Stimulated activated CD4-positive, alpha-beta T cell treated with anti-CD3 and anti-CD28 coated beads, Interleukin-1b, Interleukin-23, amount 100 ng/mL, for 24 hours (primary cell): ENCODE measurements at regions not wholly inside any gene's neighbourhood (a gene's known extent, or its start where the extent isn't known, plus 50 kb on each side); places are given as distances from the start of the nearest gene placed in this dataset.
A peak's percentile ranks its signal among the peaks of the same experiment; 100 is the strongest.
"Not testable (repeated sequence)": the region's sequence is repeated elsewhere in the genome, so short reads cannot be mapped to it uniquely, and the experiment has no call there.

Experiments
- DNase-seq, 4 experiments: peaks; one replicate each; pipeline ENCODE4 v3.0.0-alpha.2; 2020; ENCODE audit warnings: low read depth in 4 of 4, low spot score in 1 of 4

GRCh38 chr21:6483645-6484044 is 4037.7 kb upstream of the TPTE start:
- not testable (repeated sequence) for DNase-seq

DNA sequence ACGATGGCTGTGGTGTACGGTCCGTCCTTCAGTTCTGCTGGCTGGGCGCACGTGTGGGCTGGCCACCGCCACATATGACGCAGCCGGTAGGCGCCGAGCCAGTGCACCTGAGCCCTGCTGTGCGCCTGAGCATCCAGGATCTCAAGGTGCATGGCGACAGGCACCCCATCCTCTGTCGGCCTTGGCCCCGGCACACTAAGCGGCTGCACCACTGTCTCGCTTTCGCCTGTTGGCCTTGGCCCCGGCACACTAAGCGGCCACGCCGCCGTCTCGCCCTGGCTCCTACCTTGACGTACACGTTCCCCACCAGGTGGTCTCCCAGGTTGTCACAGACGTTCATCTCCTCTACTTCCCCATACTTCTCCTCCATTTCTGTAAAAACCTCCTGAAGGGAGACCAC is 4034.6 kb upstream of the TPTE start:
- DNase-seq = not testable (repeated sequence)

- DNase-seq = not testable (repeated sequence)
Observed at GRCh38 chr21:6492691-6493090, 4028.7 kb upstream of the TPTE start.

DNA sequence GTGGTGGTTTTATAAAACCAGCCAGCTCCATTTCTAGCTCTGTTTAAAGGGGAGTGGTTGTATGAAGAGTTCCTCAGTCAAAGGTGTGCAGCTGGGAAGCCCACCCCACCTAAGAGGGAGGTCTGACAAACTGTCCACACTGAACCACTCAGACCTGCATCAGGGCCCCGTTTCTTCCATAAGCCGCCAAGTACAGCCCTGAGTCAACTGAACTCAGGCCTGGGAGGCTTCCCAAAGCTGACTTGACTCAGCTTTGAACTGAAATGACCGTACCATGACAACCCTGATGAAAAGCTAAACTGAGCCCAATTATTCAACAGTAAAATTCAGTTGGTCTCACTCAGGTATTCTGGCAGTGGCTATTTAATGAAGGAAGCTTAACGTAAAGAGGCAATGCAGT is 4027.4 kb upstream of the TPTE start:
- DNase-seq = not testable (repeated sequence)

- not testable (repeated sequence) for DNase-seq
Observed at GRCh38 chr21:6496356-6496755, 4025.0 kb upstream of the TPTE start.

DNA sequence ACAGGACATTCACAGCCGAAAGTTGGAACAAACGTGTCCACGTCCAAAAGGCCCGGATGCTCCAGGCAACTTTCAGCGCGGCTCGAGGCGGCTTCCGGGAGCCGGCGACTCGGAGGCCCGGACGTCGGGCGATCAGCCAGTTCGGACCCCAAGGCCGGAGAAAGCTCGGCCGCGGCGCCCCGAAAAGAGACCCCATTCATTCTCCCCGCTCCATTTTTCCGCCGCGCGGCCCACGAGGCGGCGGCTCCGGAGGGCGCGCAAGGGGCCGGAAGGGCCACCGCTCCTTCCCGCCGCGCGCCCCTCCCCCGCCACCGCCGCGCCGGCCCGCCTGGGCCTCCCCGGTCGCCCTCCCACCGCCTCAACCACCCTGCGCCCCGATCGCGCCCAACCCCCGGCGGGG is 4022.7 kb upstream of the TPTE start:
- DNase-seq = peak in 1 of 4 experiments; percentile 2

DNA sequence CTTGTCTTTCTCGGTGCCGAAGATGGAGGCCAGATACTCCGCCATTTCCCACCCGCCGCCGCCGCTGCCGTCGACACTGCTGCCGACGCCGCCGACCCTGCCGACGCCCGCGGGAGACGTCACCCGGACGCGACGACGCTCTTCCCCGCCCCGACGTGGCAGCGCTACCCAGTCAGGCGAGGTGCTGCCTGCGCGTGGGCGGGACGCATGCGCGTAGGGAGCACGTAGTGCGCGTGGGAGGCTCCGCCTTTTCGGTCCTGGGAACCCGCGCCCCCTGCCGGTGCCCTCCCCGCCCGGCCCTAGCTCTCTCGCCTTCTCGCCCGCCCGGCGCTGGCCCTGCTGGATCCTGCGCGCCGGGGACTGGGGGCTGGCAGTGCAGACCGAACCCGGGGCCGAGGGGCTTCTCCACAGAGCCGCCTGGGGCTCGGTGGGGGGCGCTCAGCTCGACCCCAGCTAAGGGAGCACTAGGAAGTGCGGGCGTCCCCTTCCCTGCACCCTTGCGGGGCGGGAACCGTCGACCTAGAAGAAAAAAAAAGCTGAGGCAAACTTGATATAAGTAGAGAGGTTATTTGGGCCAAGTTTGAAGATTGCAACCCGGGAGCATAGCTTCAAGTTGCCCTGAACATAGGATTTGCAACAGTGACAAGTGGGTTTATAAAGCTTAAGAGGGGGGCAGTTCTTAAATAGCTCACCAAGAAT is 4022.1 kb upstream of the TPTE start:
- DNase-seq = peak in 1 of 4 experiments; percentile 39

GRCh38 chr21:6499866-6500265 is 4021.5 kb upstream of the TPTE start:
- not testable (repeated sequence) for DNase-seq

DNA sequence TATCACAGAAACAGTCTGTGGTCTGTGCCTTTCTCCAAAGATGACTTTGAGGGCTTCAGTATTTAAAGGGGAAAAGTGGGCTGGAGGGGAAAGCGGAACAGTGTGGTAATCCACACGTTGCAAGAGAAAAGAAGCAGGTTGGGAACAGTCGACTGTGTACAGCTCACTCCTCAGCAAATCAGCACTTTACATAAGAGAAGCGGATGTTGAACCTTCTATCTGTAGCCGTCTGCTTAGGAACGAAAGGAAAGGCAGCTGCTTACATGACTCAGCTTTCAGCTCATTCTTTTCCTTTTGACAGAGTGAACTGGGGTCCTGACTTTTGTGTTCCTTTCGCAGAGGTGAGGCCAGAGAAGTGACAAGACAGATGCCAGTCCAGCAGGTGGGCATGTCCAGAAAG is 4020.7 kb upstream of the TPTE start:
- not testable (repeated sequence) for DNase-seq

DNA sequence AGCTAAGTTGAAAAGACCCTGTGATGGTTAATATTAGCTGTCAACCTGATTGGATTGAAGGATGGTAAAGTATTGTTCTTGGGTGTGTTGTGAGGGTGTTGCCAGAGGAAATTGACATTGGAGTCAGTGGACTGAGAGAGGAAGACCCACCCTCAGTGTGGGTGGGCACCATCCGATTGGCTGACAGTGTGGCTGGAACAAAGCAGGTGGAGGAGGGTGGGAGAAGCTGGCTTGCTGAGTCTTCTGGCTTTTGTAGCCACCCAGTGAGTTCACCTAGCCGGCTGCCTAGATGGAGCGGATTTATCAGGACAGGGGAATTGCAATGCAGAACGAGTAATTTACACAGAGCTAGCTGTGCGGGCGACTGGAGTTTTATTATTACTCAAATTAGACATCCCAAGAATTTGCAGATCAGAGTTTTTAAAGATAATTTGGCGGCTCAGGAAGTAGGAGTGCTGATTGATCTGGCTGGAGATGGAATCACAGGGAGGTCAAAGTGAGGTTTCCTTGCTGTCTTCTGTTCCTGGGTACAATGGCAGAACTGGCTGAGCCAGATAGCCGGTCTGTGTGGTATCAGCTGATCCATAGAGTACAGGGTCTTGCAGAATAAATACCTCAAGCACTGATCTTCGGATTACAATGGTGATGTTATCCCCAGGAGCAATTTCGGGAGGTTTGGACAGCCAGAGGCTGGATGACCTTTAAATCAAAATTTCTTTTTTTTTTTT is 4015.1 kb upstream of the TPTE start:
- DNase-seq = not testable (repeated sequence)

DNA sequence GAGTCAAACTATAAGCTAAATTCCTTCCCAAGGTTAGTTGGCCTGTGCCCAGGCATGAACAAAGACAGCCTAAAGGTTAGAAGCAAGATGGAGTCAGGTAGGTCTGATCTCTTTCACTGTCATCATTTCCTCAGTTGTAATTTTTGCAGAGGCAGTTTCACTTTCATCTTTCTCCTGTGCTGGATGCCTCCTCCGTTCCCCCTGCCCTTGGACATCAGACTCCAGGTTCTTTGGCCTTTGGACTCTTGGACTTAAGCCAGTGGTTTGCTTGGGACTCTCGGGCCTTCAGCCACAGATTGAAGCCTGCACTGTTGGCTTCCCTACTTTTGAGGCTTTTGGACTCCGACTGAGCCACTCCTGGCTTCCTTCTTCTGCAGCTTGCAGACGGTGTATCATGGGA is 4013.8 kb upstream of the TPTE start:
- DNase-seq = not testable (repeated sequence)

DNA sequence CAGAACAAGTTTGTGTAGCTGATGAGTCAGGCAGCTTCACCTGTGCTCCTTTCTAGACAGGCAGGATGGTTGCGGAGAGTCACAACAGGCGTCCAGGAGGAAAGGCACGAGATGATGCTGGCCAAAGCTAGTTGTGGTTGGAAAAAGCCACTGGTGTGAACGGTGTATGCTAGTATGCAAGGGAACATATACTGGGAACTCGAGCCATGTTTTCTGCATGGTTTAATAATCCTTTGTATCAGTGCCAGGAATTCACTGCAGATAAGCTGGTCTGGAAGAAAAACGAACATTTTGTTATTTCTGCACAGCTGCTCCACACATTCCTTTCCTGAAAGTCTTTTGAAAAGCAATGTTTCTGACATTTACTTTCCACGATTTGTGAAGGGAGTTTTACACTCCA is 3999.6 kb upstream of the TPTE start:
- not testable (repeated sequence) for DNase-seq

DNA sequence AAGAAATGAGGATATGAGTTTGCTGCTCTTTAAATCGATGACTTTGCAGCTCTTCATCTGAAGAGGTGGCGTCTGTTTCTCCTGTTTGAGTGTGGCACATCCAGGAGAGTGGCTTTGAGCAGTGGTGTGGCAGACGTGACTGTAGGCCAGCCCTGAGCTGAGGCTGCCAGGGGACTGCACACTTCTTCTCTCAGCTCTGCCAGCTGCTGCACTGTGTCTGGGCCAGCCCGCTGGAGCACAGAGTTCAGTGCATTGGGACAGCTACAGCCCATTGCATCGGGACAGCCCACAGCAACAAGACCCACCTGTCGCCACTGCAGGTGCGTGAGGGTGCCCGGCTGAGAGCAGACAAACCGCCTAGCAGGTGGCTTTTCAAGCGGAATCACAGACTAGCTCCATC is 3995.2 kb upstream of the TPTE start:
- not testable (repeated sequence) for DNase-seq

DNA sequence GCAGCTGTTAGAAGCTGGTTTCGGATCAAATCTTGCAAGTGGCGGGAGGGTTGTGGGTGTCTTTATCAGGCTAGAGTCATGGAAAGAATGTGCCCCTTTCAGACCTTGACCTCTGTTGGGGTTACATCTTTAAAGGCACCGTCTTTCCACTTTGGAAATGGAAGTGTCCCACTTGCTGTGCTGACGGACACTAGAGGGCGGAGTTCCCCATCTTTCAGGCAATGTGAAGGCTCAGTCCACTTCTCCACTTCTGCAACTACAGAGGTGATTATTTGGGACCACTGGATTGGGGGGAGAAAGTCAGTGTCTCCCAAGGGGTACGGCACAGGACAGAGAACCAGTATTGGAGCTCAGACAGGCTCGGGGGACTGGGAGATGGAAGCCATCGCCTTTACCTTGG is 3990.7 kb upstream of the TPTE start:
- DNase-seq = not testable (repeated sequence)

GRCh38 chr21:6533261-6533660 is 3988.1 kb upstream of the TPTE start:
- DNase-seq = not testable (repeated sequence)

GRCh38 chr21:6538320-6538719 is 3983.1 kb upstream of the TPTE start:
- not testable (repeated sequence) for DNase-seq

GRCh38 chr21:6539688-6540087 is 3981.7 kb upstream of the TPTE start:
- DNase-seq = not testable (repeated sequence)

GRCh38 chr21:6541036-6541435 is 3980.3 kb upstream of the TPTE start:
- not testable (repeated sequence) for DNase-seq

- DNase-seq = not testable (repeated sequence)
Observed at GRCh38 chr21:6545288-6545687, 3976.1 kb upstream of the TPTE start.

GRCh38 chr21:6551045-6551444 is 3970.3 kb upstream of the TPTE start:
- DNase-seq = not testable (repeated sequence)

- not testable (repeated sequence) for DNase-seq
Observed at GRCh38 chr21:6553505-6554376, 3967.6 kb upstream of the TPTE start.
